WTC11 (cell line): ENCODE measurements at regions not wholly inside any gene's neighbourhood (a gene's known extent, or its start where the extent isn't known, plus 50 kb on each side); places are given as distances from the start of the nearest gene placed in this dataset.
"Not testable (repeated sequence)": the region's sequence is repeated elsewhere in the genome, so short reads cannot be mapped to it uniquely, and the experiment has no call there.

Experiments
- ATAC-seq: fragments of 200-7000 bp; cut with Tn5 transposase; 2 replicates; pipeline ENCODE4 v1.10.0; 2021; ENCODE audit warnings: mild to moderate bottlenecking, moderate library complexity
- CTCF ChIA-PET: fragments of 300-600 bp; sonication (Branson Sonifier 250); formaldehyde crosslinking; loops from one replicate; lab custom pipeline; 2021; ENCODE audit warnings: antibody characterized with exemption; lab: Charles Lee
- POLR2A ChIA-PET: fragments of 350-600 bp; sonication (Branson Sonifier 250); formaldehyde crosslinking; loops from one replicate; lab custom pipeline; 2021; ENCODE audit warnings: antibody characterized with exemption; lab: Charles Lee
- DNase-seq: peaks from one replicate; pipeline ENCODE4 v3.0.0; 2021; ENCODE audit warnings: low spot score
- H3K27ac Mint-ChIP-seq: 2 replicates; pipeline ENCODE4 v1.8.0; 2021; ENCODE audit warnings: mixed read lengths
- H3K27me3 Mint-ChIP-seq: 2 replicates; pipeline ENCODE4 v1.8.0; 2021; ENCODE audit warnings: low read depth, mild to moderate bottlenecking, moderate library complexity, mixed read lengths
- H3K36me3 Mint-ChIP-seq: 2 replicates; pipeline ENCODE4 v1.8.0; 2021; ENCODE audit warnings: mixed read lengths
- H3K4me1 Mint-ChIP-seq: 2 replicates; pipeline ENCODE4 v1.8.0; 2022; ENCODE audit warnings: mixed read lengths
- H3K4me3 Mint-ChIP-seq: 2 replicates; pipeline ENCODE4 v1.8.0; 2021; ENCODE audit warnings: mild to moderate bottlenecking, moderate library complexity, mixed read lengths
- H3K9me3 Mint-ChIP-seq: 2 replicates; pipeline ENCODE4 v1.8.0; 2021; ENCODE audit warnings: mixed read lengths
- ELF4 ChIP-seq: sonication (generic); formaldehyde crosslinking; IDR thresholded peaks from 2 replicates; pipeline ENCODE4 v1.8.1; 2022; ENCODE audit warnings: low read depth, mild to moderate bottlenecking, moderate library complexity, missing genetic modification reagents
- FOXK1 ChIP-seq: sonication (generic); formaldehyde crosslinking; IDR thresholded peaks from 2 replicates; pipeline ENCODE4 v1.8.0; 2022; ENCODE audit warnings: mild to moderate bottlenecking, moderate library complexity, missing genetic modification reagents
- FOXP4 ChIP-seq: sonication (generic); formaldehyde crosslinking; IDR thresholded peaks from 2 replicates; pipeline ENCODE4 v1.8.0; 2022; ENCODE audit warnings: mild to moderate bottlenecking, missing genetic modification reagents
- GTF2I ChIP-seq: fragments of 250-450 bp; sonication (Bioruptor Pico); conservative IDR thresholded peaks from 2 replicates; pipeline ENCODE4 v1.4.0; 2021; ENCODE audit warnings: mild to moderate bottlenecking
- JUN ChIP-seq: sonication (generic); formaldehyde crosslinking; IDR thresholded peaks from 2 replicates; pipeline ENCODE4 v1.8.0; 2023; ENCODE audit warnings: mild to moderate bottlenecking, missing genetic modification reagents
- NFE2L1 ChIP-seq: sonication (generic); formaldehyde crosslinking; IDR thresholded peaks from 2 replicates; pipeline ENCODE4 v1.8.1; 2023; ENCODE audit warnings: missing genetic modification reagents
- NR2C2 ChIP-seq: sonication (generic); formaldehyde crosslinking; IDR thresholded peaks from 2 replicates; pipeline ENCODE4 v1.8.0; 2022; ENCODE audit warnings: mild to moderate bottlenecking, missing genetic modification reagents
- NR3C1 ChIP-seq: sonication (generic); formaldehyde crosslinking; conservative IDR thresholded peaks from 2 replicates; pipeline ENCODE4 v1.8.1; 2023; ENCODE audit warnings: low read depth, mild to moderate bottlenecking, missing genetic modification reagents
- PRRX2 ChIP-seq: fragments of 250-450 bp; sonication (Bioruptor Pico); IDR thresholded peaks from 2 replicates; pipeline ENCODE4 v1.8.0; 2021; ENCODE audit warnings: mild to moderate bottlenecking
- SP1 ChIP-seq: sonication (generic); formaldehyde crosslinking; conservative IDR thresholded peaks from 2 replicates; pipeline ENCODE4 v1.8.1; 2022; ENCODE audit warnings: missing genetic modification reagents
- STAT6 ChIP-seq: sonication (generic); formaldehyde crosslinking; conservative IDR thresholded peaks from 2 replicates; pipeline ENCODE4 v1.8.1; 2023; ENCODE audit warnings: mild to moderate bottlenecking, low read depth, missing genetic modification reagents, moderate library complexity
- TEAD1 ChIP-seq: sonication (generic); formaldehyde crosslinking; IDR thresholded peaks from 2 replicates; pipeline ENCODE4 v1.8.0; 2022; ENCODE audit warnings: mild to moderate bottlenecking, missing genetic modification reagents
- TP53 ChIP-seq: sonication (generic); formaldehyde crosslinking; IDR thresholded peaks from 2 replicates; pipeline ENCODE4 v1.8.1; 2023; ENCODE audit warnings: mild to moderate bottlenecking, missing genetic modification reagents
- ZBTB43 ChIP-seq: sonication (generic); formaldehyde crosslinking; IDR thresholded peaks from 2 replicates; pipeline ENCODE4 v1.8.1; 2023; ENCODE audit warnings: mild to moderate bottlenecking, missing genetic modification reagents
- ZNF138 ChIP-seq: sonication (generic); formaldehyde crosslinking; conservative IDR thresholded peaks from 2 replicates; pipeline ENCODE4 v1.8.1; 2022; ENCODE audit warnings: mild to moderate bottlenecking, moderate library complexity, missing genetic modification reagents
- ZNF263 ChIP-seq: sonication (generic); formaldehyde crosslinking; IDR thresholded peaks from 2 replicates; pipeline ENCODE4 v1.8.1; 2022; ENCODE audit warnings: low read depth, mild to moderate bottlenecking, moderate library complexity, missing genetic modification reagents
- ZNF512 ChIP-seq: sonication (generic); formaldehyde crosslinking; IDR thresholded peaks from 2 replicates; pipeline ENCODE4 v1.8.1; 2022; ENCODE audit warnings: missing genetic modification reagents, borderline replicate concordance

- no peak for TF ChIP-seq FOXP4 (CRISPR knock-in tag)
Measured at GRCh38 chr13:22897571-22898314, 283.0 kb upstream of the SGCG start (continued).

- peaks cover 56% of the 10 kb centered on the region for H3K9me3 Mint-ChIP-seq
- H3K4me1 Mint-ChIP-seq: peaks cover 12% of the 10 kb centered on the region
- DNase-seq, H3K27ac Mint-ChIP-seq, ATAC-seq, H3K27me3 Mint-ChIP-seq, CTCF ChIA-PET, POLR2A ChIA-PET, H3K4me3 Mint-ChIP-seq: not testable (repeated sequence)
- peaks cover 57% of the 10 kb centered on the region for H3K36me3 Mint-ChIP-seq
Measured at GRCh38 chr13:22900416-22900951, 280.3 kb upstream of the SGCG start.

GRCh38 chr13:22903301-22903700, 277.5 kb upstream of the SGCG start:
- peaks cover 4% of the 10 kb centered on the region for H3K27me3 Mint-ChIP-seq
- ATAC-seq (no peak), DNase-seq (no peak)
- H3K27ac Mint-ChIP-seq: no peak overlapping the region
- TF ChIP-seq PRRX2 (CRISPR knock-in tag): no peak
- TF ChIP-seq JUN (CRISPR knock-in tag): no peak
- no peak for TF ChIP-seq TP53 (CRISPR knock-in tag)
- TF ChIP-seq NR2C2 (CRISPR knock-in tag): no peak
- no peak for TF ChIP-seq ZNF512 (CRISPR knock-in tag)
- TF ChIP-seq GTF2I (CRISPR knock-in tag): no peak
- TF ChIP-seq FOXK1 (CRISPR knock-in tag): no peak
- no peak for TF ChIP-seq TEAD1 (CRISPR knock-in tag)
- no peak for TF ChIP-seq NFE2L1 (CRISPR knock-in tag)
- no peak overlapping the region for H3K4me3 Mint-ChIP-seq
- peaks cover 49% of the 10 kb centered on the region for H3K36me3 Mint-ChIP-seq
- H3K9me3 Mint-ChIP-seq: peaks cover 53% of the 10 kb centered on the region
- CTCF ChIA-PET: no interaction called here
- POLR2A ChIA-PET: no interaction called here
- peaks cover 3% of the 10 kb centered on the region; the same call in 1 of the 2 replicates for H3K4me1 Mint-ChIP-seq

- Mint-ChIP-seq H3K36me3 (peaks cover 45% of the 10 kb centered on the region), H3K4me1 (peaks cover 3% of the 10 kb centered on the region; the same call in 1 of the 2 replicates), H3K27ac (no peak overlapping the region), H3K9me3 (peaks cover 53% of the 10 kb centered on the region), H3K4me3 (no peak overlapping the region), H3K27me3 (peaks cover 7% of the 10 kb centered on the region)
- ChIA-PET CTCF (no interaction called here), POLR2A (no interaction called here)
- TF ChIP-seq NR3C1 (CRISPR knock-in tag) (no peak), ELF4 (CRISPR knock-in tag) (no peak), ZBTB43 (CRISPR knock-in tag) (no peak), ZNF512 (CRISPR knock-in tag) (no peak), SP1 (CRISPR knock-in tag) (no peak), ZNF138 (CRISPR knock-in tag) (no peak), STAT6 (CRISPR knock-in tag) (no peak), ZNF263 (no peak)
- no peak for ATAC-seq
- no peak for DNase-seq
Measured at GRCh38 chr13:22903925-22904324, 276.9 kb upstream of the SGCG start.
